Lung (tissue), 11 donors: ENCODE measurements at regions not wholly inside any gene's neighbourhood (a gene's known extent, or its start where the extent isn't known, plus 50 kb on each side); places are given as distances from the start of the nearest gene placed in this dataset.
"Not testable (repeated sequence)": the region's sequence is repeated elsewhere in the genome, so short reads cannot be mapped to it uniquely, and the experiment has no call there.

Source experiments
- ATAC-seq: fragments of 200-7000 bp; cut with Tn5 transposase; one replicate; pipeline ENCODE4 v1.9.1; 2020; ENCODE audit warnings: moderate number of reproducible peaks; ENCODE audit not compliant: insufficient read depth, low FRiP score
- DNase-seq, 3 donors: peaks; one replicate each; pipeline ENCODE4 v3.0.0-alpha.2; 2013 to 2017
- H3K27ac ChIP-seq, 2 donors: one replicate each; pipeline ENCODE4 v1.5.1; 2013; ENCODE audit warnings: mild to moderate bottlenecking in 2 of 2, moderate library complexity in 2 of 2, control low read depth in 1 of 2, inconsistent platforms in 1 of 2, low read depth in 1 of 2, low read length in 1 of 2
- H3K27me3 ChIP-seq, 3 donors: one replicate each; pipeline ENCODE4 v1.5.1; 2013; ENCODE audit warnings: low read length in 2 of 3; ENCODE audit not compliant: control insufficient read depth in 3 of 3, insufficient read depth in 3 of 3
- H3K36me3 ChIP-seq, 4 donors: one replicate each; pipeline ENCODE4 v1.5.1; 2013; ENCODE audit warnings: low read length in 4 of 4, mild to moderate bottlenecking in 1 of 4, moderate library complexity in 1 of 4; ENCODE audit not compliant: control insufficient read depth in 4 of 4, insufficient read depth in 4 of 4
- H3K4me1 ChIP-seq, 5 donors: one replicate each; pipeline ENCODE4 v1.5.1; 2013; ENCODE audit warnings: low read length in 5 of 5, mild to moderate bottlenecking in 2 of 5, moderate library complexity in 1 of 5; ENCODE audit not compliant: control insufficient read depth in 5 of 5, insufficient read depth in 5 of 5
- H3K4me3 ChIP-seq: one replicate; pipeline ENCODE4 v1.5.1; 2013; ENCODE audit warnings: mild to moderate bottlenecking, control low read depth, moderate library complexity
- H3K9ac ChIP-seq, 2 donors: one replicate each; pipeline ENCODE4 v1.5.1; 2013; ENCODE audit warnings: low read length in 2 of 2, control low read depth in 1 of 2; ENCODE audit not compliant: insufficient read depth in 1 of 2
- H3K9me3 ChIP-seq, 4 donors: one replicate each; pipeline ENCODE4 v1.5.1; 2013; ENCODE audit warnings: low read length in 3 of 4, mild to moderate bottlenecking in 1 of 4, moderate library complexity in 1 of 4; ENCODE audit not compliant: control insufficient read depth in 4 of 4, insufficient read depth in 3 of 4
- WGBS, 2 donors: extraction: QIAGEN DNeasy Blood & Tissue Kit; methylation state at CpG; one replicate each; pipeline ENCODE4 v1.1.7; 2013; 5-methylcytosine and 5-hydroxymethylcytosine counted together
- TF ChIP-seq, protein P1 (sequence below): IDR thresholded peaks from 2 replicates; pipeline ENCODE4 v1.5.1; 2012; ENCODE audit warnings: mild to moderate bottlenecking; ENCODE audit errors: control extremely low read depth, extremely low read depth
- donor health status: control.
- donor health status: control.
- donor health status: Bipolar disorder and iron deficiency.
- donor health status: healthy.
- donor health status: DM: yes; HTN: yes; CAD: no.

DNA sequence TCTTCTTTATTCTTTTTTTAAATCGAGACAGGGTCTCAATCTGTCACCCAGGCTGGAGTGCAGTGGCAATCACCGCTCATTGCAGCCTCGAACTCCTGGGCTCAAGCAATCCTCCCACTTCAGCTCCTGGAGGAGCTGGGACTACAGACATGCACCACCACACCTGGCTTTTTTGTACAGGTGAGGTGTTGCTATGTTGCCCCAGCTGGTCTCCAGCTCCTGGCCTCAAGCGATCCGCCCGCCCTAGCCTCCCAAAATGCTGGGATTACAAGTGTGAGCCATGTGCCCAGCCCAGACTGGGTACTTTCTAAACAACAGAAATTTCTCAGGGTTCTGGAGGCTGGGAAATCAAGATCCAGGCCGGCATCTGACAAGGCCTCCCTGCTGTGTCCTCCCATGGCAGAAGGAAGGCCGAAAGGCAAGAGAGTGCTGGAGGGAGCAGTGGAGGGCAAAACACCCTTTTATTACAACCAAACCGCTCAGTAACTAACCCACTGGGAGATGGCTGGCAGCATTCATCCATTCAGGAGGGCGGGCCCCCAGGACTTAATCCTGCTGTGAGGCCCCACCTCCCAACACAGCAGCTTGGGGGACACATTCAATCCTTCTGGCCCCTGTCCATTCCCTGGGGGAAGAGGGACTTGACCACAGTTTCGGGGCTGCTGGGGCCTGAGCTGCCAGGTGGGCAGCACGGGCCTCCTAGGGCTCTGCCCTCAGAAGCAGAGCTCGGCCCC is 76.6 kb downstream of the KCNJ18 start:
- H3K27ac ChIP-seq, H3K9ac ChIP-seq, H3K4me3 ChIP-seq, H3K27me3 ChIP-seq, DNase-seq, H3K9me3 ChIP-seq, H3K36me3 ChIP-seq, H3K4me1 ChIP-seq, ATAC-seq: not testable (repeated sequence)
- 77 to 84% methylated on average over 13 of the region's 13 CpGs for WGBS, 2 donors

DNA sequence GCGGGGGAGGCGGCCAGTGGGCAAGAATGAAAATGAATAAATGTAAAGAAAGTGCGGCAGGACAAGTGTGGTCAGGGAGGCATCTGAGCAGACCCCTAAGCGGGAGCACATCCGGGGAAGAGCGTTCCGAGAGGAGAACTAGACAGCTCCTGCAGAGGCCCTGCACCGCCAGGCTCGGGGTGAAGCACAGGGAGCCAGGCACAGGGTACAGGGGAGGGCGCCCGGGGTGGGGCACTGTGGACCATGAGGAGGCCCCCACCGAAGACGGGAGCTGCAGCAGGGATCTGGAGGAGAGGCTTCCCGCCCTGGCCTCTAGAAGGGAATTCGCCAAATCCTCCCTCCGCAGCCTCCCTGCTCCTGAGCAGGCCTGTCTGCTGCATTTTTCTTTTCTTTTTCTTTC is 77.5 kb downstream of the KCNJ18 start:
- H3K4me3 ChIP-seq, ATAC-seq: not testable (repeated sequence)

DNA sequence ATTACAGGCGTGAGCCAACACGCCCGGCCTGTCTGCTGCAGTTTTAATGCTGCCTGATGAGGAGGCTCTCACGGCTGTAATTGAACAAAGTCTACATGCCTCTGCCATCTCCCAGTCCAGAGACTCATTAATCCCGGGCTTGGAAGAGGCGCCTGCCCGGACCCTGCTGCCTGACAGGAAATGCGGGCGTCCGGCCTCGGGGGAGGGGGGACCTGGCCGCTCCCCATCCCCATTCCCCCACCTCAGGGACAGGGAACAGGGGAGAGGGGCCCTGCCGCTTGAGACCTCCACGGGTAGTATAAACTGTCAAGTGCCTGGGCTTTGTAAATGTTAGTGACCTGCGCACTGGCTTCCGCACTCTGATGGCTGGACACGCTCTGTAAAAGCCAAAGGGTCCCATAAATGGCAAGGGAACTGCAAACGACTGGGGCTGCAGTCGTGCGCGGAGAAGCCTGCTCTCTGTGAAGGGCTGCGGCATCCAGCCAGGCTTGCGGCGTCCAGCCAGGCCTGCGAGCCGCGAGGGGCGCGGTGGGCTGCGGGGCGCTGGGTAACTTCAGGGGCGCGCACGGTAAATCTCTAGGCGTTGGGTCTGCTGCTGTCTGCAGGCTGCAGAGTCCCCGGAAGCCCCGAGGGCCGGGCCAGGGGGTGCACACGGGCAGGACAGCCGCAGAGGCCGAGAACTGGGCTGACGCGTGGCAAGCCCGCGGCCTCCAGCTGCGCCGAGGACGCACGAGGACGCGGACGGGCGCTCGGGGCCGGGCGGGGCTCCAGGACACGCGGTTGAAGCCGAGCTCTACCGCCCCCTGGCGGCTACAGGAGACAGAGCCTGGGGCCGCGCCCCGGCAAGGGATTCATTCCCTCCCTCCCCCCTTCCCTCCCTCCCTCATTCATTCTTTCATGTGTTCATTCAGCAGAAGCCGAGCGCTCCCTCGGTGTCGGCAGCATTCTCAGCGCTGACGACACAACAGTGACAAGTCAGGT is 78.4 kb downstream of the KCNJ18 start:
- not testable (repeated sequence) for H3K27ac ChIP-seq, DNase-seq, H3K4me3 ChIP-seq, H3K9me3 ChIP-seq, H3K9ac ChIP-seq, H3K27me3 ChIP-seq, H3K4me1 ChIP-seq, H3K36me3 ChIP-seq
- ATAC-seq, result peak; percentile 73
- WGBS, 2 donors, result 30 to 41% methylated on average over 18 to 36 of the region's 70 CpGs

More for the DNA sequence above, 77.5 kb downstream of the KCNJ18 start:
- not testable (repeated sequence) for H3K27me3 ChIP-seq, H3K36me3 ChIP-seq, H3K4me1 ChIP-seq, H3K27ac ChIP-seq, DNase-seq, H3K9ac ChIP-seq, H3K9me3 ChIP-seq
- WGBS, 2 donors, result 88 to 92% methylated on average over 14 to 16 of the region's 16 CpGs

DNA sequence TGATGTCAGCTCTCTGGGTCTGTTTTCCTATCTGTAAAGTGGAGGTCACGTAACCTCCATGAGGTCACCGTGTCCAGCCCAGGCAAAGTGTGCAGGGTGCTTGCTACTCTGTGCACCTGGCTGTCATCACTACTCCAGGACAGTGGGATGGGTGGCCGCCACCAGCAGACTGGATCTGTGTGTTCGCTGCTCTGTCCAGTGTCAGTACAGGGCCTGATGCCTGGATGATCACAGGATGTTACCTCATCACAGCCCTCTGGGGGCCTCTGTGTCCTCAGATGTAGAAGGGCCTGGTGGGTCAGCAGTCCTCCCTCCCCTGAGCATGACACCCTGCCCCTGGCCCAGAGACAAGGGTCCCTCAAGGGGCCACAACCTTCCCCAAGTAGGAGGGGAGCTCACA is 80.0 kb downstream of the KCNJ18 start:
- ATAC-seq, result no peak
- no peak for DNase-seq
- Histone ChIP-seq H3K9me3 (peaks cover 0 to 4% (median 0%) of the 10 kb centered on the region in 4 donors), H3K4me1 (no peaks in the 10 kb centered on the region), H3K36me3 (no peaks in the 10 kb centered on the region), H3K4me3 (no peak overlapping the region), H3K9ac (no peak overlapping the region), H3K27ac (no peak overlapping the region), H3K27me3 (no peaks in the 10 kb centered on the region)
- TF ChIP-seq, protein P1, sequence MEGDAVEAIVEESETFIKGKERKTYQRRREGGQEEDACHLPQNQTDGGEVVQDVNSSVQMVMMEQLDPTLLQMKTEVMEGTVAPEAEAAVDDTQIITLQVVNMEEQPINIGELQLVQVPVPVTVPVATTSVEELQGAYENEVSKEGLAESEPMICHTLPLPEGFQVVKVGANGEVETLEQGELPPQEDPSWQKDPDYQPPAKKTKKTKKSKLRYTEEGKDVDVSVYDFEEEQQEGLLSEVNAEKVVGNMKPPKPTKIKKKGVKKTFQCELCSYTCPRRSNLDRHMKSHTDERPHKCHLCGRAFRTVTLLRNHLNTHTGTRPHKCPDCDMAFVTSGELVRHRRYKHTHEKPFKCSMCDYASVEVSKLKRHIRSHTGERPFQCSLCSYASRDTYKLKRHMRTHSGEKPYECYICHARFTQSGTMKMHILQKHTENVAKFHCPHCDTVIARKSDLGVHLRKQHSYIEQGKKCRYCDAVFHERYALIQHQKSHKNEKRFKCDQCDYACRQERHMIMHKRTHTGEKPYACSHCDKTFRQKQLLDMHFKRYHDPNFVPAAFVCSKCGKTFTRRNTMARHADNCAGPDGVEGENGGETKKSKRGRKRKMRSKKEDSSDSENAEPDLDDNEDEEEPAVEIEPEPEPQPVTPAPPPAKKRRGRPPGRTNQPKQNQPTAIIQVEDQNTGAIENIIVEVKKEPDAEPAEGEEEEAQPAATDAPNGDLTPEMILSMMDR, result no peak
- WGBS, 2 donors, result 65 to 73% methylated on average over 4 of the region's 4 CpGs

DNA sequence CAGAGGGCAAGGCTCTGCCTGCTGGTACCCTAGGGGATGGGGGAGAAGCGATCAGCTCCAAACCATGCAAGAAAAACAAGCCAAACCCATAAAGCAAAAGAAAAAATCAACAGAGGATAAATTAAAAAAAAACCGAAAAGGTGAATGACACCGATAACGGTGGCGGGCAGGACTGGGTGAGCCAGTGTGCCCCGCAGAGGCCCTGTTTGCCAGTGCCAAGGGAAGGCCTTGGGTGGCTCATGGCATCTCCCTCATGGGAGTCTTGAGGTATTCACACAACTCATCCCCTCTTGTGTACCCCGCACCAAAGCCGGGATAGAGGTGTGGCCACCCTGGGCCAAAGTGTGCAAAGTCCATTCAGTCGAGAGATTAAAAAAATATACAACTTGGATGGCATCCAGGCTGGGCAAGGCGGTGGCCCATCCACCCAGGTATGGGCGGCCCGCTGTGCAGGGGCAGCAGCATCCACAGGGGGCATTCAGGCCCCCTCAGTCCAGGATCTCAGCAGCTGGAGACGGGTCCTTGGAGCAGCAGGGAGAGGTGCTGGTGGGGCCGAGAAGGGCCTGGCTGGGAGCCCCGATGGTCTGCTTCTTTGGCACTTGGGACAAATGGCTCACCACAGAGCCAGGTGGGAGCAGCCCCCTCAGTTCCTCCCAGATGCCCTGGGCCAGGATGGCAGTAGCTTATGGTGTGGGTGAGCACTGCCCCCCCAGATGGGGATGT is 80.8 kb downstream of the KCNJ18 start:
- not testable (repeated sequence) for ATAC-seq, H3K4me3 ChIP-seq, H3K36me3 ChIP-seq, DNase-seq, H3K9ac ChIP-seq, H3K27me3 ChIP-seq, H3K27ac ChIP-seq, H3K4me1 ChIP-seq, H3K9me3 ChIP-seq
- 89 to 92% methylated on average over 14 to 15 of the region's 15 CpGs for WGBS, 2 donors
